H1 (cell line): ENCODE measurements at regions not wholly inside any gene's neighbourhood (a gene's known extent, or its start where the extent isn't known, plus 50 kb on each side); places are given as distances from the start of the nearest gene placed in this dataset.

Experiments
- CTCF ChIA-PET: fragments of 300-600 bp; sonication (Branson Sonifier 250); formaldehyde crosslinking; loops from one replicate; lab custom pipeline; 2021; ENCODE audit not compliant: partially characterized antibody; lab: Charles Lee
- POLR2A ChIA-PET: fragments of 300-600 bp; sonication (Branson Sonifier 250); formaldehyde crosslinking; loops from one replicate; lab custom pipeline; 2021; ENCODE audit warnings: inconsistent platforms; ENCODE audit not compliant: partially characterized antibody; lab: Charles Lee
- DNase-seq, 2 experiments: peaks; one replicate each; pipeline versions ENCODE4 v3.0.0 to v3.0.0-alpha.2; 2010 to 2022; ENCODE audit warnings: low spot score in 2 of 2, low read depth in 1 of 2, mixed read lengths in 1 of 2
- FAIRE-seq: peaks from 2 replicates; lab custom pipeline; 2011; peaks lifted over from hg19 to GRCh38; lab: Jason Lieb, UNC
- H2AFZ ChIP-seq: 2 replicates; pipeline ENCODE4 v1.8.1; 2012; ENCODE audit warnings: low read length, inconsistent platforms
- H2AK5ac ChIP-seq: 2 replicates; pipeline ENCODE4 v1.6.1; 2013; ENCODE audit warnings: low read depth, low read length
- H2BK120ac ChIP-seq: replicated peaks from 2 replicates; pipeline ENCODE3; 2013; ENCODE audit warnings: low read depth, low read length, inconsistent platforms
- H2BK12ac ChIP-seq: 2 replicates; pipeline ENCODE4 v1.6.1; 2013; ENCODE audit warnings: low read depth, low read length
- H2BK15ac ChIP-seq: 2 replicates; pipeline ENCODE4 v1.6.1; 2013; ENCODE audit warnings: low read length
- H2BK20ac ChIP-seq: 2 replicates; pipeline ENCODE4 v1.6.1; 2013; ENCODE audit warnings: low read length
- H2BK5ac ChIP-seq: 2 replicates; pipeline ENCODE4 v1.6.1; 2013; ENCODE audit warnings: low read depth, low read length
- H3K14ac ChIP-seq: 2 replicates; pipeline ENCODE4 v1.6.1; 2013; ENCODE audit warnings: inconsistent platforms; ENCODE audit not compliant: insufficient read length
- H3K18ac ChIP-seq: 2 replicates; pipeline ENCODE4 v1.6.1; 2013; ENCODE audit warnings: low read length; ENCODE audit errors: extremely low read depth
- H3K23ac ChIP-seq: 2 replicates; pipeline ENCODE4 v1.6.1; 2013; ENCODE audit warnings: inconsistent platforms; ENCODE audit not compliant: insufficient read length
- H3K23me2 ChIP-seq: 2 replicates; pipeline ENCODE4 v1.6.1; 2013; ENCODE audit warnings: low read depth, low read length
- H3K27ac ChIP-seq: 2 replicates; pipeline ENCODE4 v1.6.1; 2011; ENCODE audit warnings: low read depth, low read length, inconsistent platforms
- H3K27me3 ChIP-seq, 4 experiments: replicated peaks in 1 of 4; 1 replicate in 1 of 4; 2 replicates in 3 of 4; pipeline versions ENCODE4 v1.6.1 to v1.8.1; 2011 to 2013; ENCODE audit warnings: low read length in 3 of 4, mild to moderate bottlenecking in 3 of 4, inconsistent platforms in 2 of 4, mixed read lengths in 2 of 4, moderate library complexity in 1 of 4; ENCODE audit not compliant: control insufficient read depth in 3 of 4, insufficient read depth in 3 of 4; ENCODE audit errors: extremely low read depth in 1 of 4
- H3K36me3 ChIP-seq, 4 experiments: 2 replicates each; pipeline versions ENCODE4 v1.6.1 to v1.8.1; 2011 to 2013; ENCODE audit warnings: mild to moderate bottlenecking in 4 of 4, low read length in 3 of 4, moderate library complexity in 2 of 4, control low read depth in 1 of 4, inconsistent platforms in 1 of 4; ENCODE audit not compliant: insufficient read depth in 4 of 4, control insufficient read depth in 2 of 4
- H3K4ac ChIP-seq: replicated peaks from 2 replicates; pipeline ENCODE3; 2013; ENCODE audit warnings: low read length, low read depth, mixed read lengths, inconsistent platforms; ENCODE audit not compliant: insufficient read length
- H3K4me1 ChIP-seq, 4 experiments: replicated peaks in 1 of 4; 1 replicate in 1 of 4; 2 replicates in 3 of 4; pipeline versions ENCODE4 v1.6.1 to v1.8.1; 2011 to 2013; ENCODE audit warnings: low read length in 3 of 4, inconsistent platforms in 2 of 4, mixed read lengths in 1 of 4; ENCODE audit not compliant: insufficient read depth in 4 of 4, control insufficient read depth in 3 of 4
- H3K4me2 ChIP-seq, 2 experiments: 2 replicates each; pipeline versions ENCODE4 v1.6.1 to v1.8.1; 2011 to 2013; ENCODE audit warnings: low read depth in 2 of 2, low read length in 2 of 2, control low read depth in 1 of 2, inconsistent platforms in 1 of 2, mild to moderate bottlenecking in 1 of 2; ENCODE audit not compliant: insufficient read depth in 1 of 2
- H3K4me3 ChIP-seq, 4 experiments: fragments of 200-600, 300-600 bp in 1 of 4; sonication (generic), shearing (Covaris generic), sonication (Bioruptor Twin) in 1 of 4; 2 replicates each; pipeline versions ENCODE4 v1.5.1 to v1.8.1; 2011 to 2016; ENCODE audit warnings: low read length in 4 of 4, low read depth in 3 of 4, control low read depth in 2 of 4, inconsistent platforms in 2 of 4, mild to moderate bottlenecking in 2 of 4, mixed read lengths in 1 of 4, moderate library complexity in 1 of 4; ENCODE audit not compliant: insufficient read depth in 2 of 4; ENCODE audit errors: extremely low read depth in 1 of 4
- H3K56ac ChIP-seq: replicated peaks from 2 replicates; pipeline ENCODE3; 2013; ENCODE audit warnings: low read depth, mild to moderate bottlenecking, mixed read lengths, low read length, inconsistent platforms; ENCODE audit not compliant: insufficient read length
- H3K79me1 ChIP-seq: 2 replicates; pipeline ENCODE4 v1.6.1; 2013; ENCODE audit warnings: low read depth, low read length, control low read depth
- H3K79me2 ChIP-seq, 2 experiments: 2 replicates each; pipeline versions ENCODE4 v1.6.1 to v1.8.1; 2012 to 2013; ENCODE audit warnings: low read length in 2 of 2, mild to moderate bottlenecking in 2 of 2, inconsistent platforms in 1 of 2; ENCODE audit not compliant: insufficient read depth in 2 of 2, control insufficient read depth in 1 of 2
- H3K9ac ChIP-seq, 4 experiments: replicated peaks in 1 of 4; 1 replicate in 1 of 4; 2 replicates in 3 of 4; pipeline versions ENCODE4 v1.6.1 to v1.8.1; 2011 to 2013; ENCODE audit warnings: low read depth in 3 of 4, low read length in 3 of 4, control low read depth in 2 of 4, mild to moderate bottlenecking in 2 of 4, moderate library complexity in 2 of 4, inconsistent platforms in 1 of 4; ENCODE audit errors: extremely low read depth in 1 of 4
- H3K9me3 ChIP-seq, 2 experiments: 2 replicates each; pipeline versions ENCODE4 v1.6.1 to v1.8.1; 2012 to 2013; ENCODE audit warnings: mild to moderate bottlenecking in 2 of 2, moderate library complexity in 2 of 2, control low read depth in 1 of 2, inconsistent platforms in 1 of 2, low read depth in 1 of 2, low read length in 1 of 2, mixed read lengths in 1 of 2; ENCODE audit not compliant: insufficient read depth in 2 of 2
- H4K20me1 ChIP-seq, 2 experiments: replicated peaks in 1 of 2; 2 replicates each; pipeline versions ENCODE3 to v1.8.1; 2011 to 2013; ENCODE audit warnings: inconsistent platforms in 2 of 2, low read length in 2 of 2, mild to moderate bottlenecking in 1 of 2; ENCODE audit not compliant: insufficient read depth in 2 of 2, control insufficient read depth in 1 of 2
- H4K5ac ChIP-seq: 2 replicates; pipeline ENCODE4 v1.6.1; 2013; ENCODE audit warnings: low read length, low read depth, mixed read lengths, inconsistent platforms; ENCODE audit not compliant: insufficient read length
- H4K8ac ChIP-seq: 2 replicates; pipeline ENCODE4 v1.8.0; 2013; ENCODE audit warnings: mild to moderate bottlenecking, moderate library complexity, low read length, inconsistent platforms; ENCODE audit not compliant: insufficient read depth; ENCODE audit errors: extremely low read depth
- H4K91ac ChIP-seq: replicated peaks from 2 replicates; pipeline ENCODE3; 2013; ENCODE audit warnings: low read length, mixed read lengths, inconsistent platforms; ENCODE audit not compliant: insufficient read length
- BCL11A ChIP-seq, 2 experiments: IDR thresholded peaks; one replicate each; pipeline ENCODE4 v1.6.1; 2011; ENCODE audit warnings: low read depth in 2 of 2, low read length in 2 of 2, mild to moderate bottlenecking in 2 of 2
- CBX8 ChIP-seq: fragments of 300-800, 300-1000 bp; sonication (generic); IDR thresholded peaks from 2 replicates; pipeline ENCODE4 v1.7.1; 2016; ENCODE audit warnings: low read depth, low read length, borderline replicate concordance
- EZH2 ChIP-seq: fragments of 200-600 bp; sonication (generic); IDR thresholded peaks from 2 replicates; pipeline ENCODE4 v1.7.1; 2012; ENCODE audit warnings: low read depth, mild to moderate bottlenecking, moderate library complexity, low read length, inconsistent platforms; ENCODE audit not compliant: severe bottlenecking
- FOSL1 ChIP-seq: IDR thresholded peaks from 2 replicates; pipeline ENCODE4 v1.6.1; 2011; ENCODE audit warnings: mild to moderate bottlenecking, low read depth, low read length, moderate library complexity; ENCODE audit not compliant: insufficient read depth
- GABPA ChIP-seq: IDR thresholded peaks from 2 replicates; pipeline ENCODE4 v1.6.1; 2011; ENCODE audit warnings: mild to moderate bottlenecking, low read length, moderate library complexity, borderline replicate concordance; ENCODE audit not compliant: insufficient read depth
- HDAC6 ChIP-seq: IDR thresholded peaks from one replicate; pipeline ENCODE4 v1.7.1; 2012; ENCODE audit warnings: low read depth, mild to moderate bottlenecking, inconsistent platforms, low read length, moderate library complexity
- JUND ChIP-seq: IDR thresholded peaks from 2 replicates; pipeline ENCODE4 v1.6.1; 2011; ENCODE audit warnings: mild to moderate bottlenecking, improper control_type of control experiment, low read length
- NRF1 ChIP-seq: IDR thresholded peaks from 2 replicates; pipeline ENCODE4 v1.6.1; 2011; ENCODE audit warnings: mild to moderate bottlenecking, low read depth, low read length, improper control_type of control experiment
- POLR2A ChIP-seq, 2 experiments: IDR thresholded peaks; 1 replicate in 1 of 2; 2 replicates in 1 of 2; pipeline ENCODE4 v1.6.1; 2011; ENCODE audit warnings: low read depth in 2 of 2, low read length in 2 of 2, mild to moderate bottlenecking in 2 of 2; ENCODE audit errors: control extremely low read depth in 1 of 2
- RBBP5 ChIP-seq: IDR thresholded peaks from 2 replicates; pipeline ENCODE4 v1.7.1; 2012; ENCODE audit warnings: low read depth, mild to moderate bottlenecking, inconsistent platforms, low read length, moderate library complexity, borderline replicate concordance
- SIX5 ChIP-seq: IDR thresholded peaks from 2 replicates; pipeline ENCODE4 v1.6.1; 2011; ENCODE audit warnings: mild to moderate bottlenecking, low read depth, low read length
- TAF7 ChIP-seq: optimal IDR thresholded peaks from 2 replicates; pipeline ENCODE3; 2011; ENCODE audit warnings: low read depth, mild to moderate bottlenecking, inconsistent platforms, low read length, moderate library complexity, borderline replicate concordance
- TCF12 ChIP-seq: IDR thresholded peaks from 2 replicates; pipeline ENCODE4 v1.6.1; 2011; ENCODE audit warnings: low read depth, mild to moderate bottlenecking, low read length
- whole genome bisulfite sequencing, 2 experiments: shearing (Covaris generic) in 1 of 2; methylation state at CpG; one replicate each; pipeline versions ENCODE4 v1.1.6 to v1.1.7; 2013 to 2015; ENCODE audit warnings: low lambda C conversion rate in 2 of 2, mixed read lengths in 2 of 2, inconsistent platforms in 1 of 2, low coverage in 1 of 2, missing lambda C conversion rate in 1 of 2; ENCODE audit not compliant: insufficient replicate concordance in 2 of 2, insufficient coverage in 1 of 2, insufficient read length in 1 of 2; ENCODE audit errors: extremely low coverage in 1 of 2, missing lambda C conversion rate in 1 of 2; 5-methylcytosine and 5-hydroxymethylcytosine counted together
- TF ChIP-seq, protein P1 (sequence below): IDR thresholded peaks from 2 replicates; pipeline ENCODE4 v1.6.1; 2011; ENCODE audit warnings: low read depth, mild to moderate bottlenecking, low read length; ENCODE audit not compliant: insufficient read depth

GRCh38 chr15:26197060-26197459 is 333.9 kb upstream of the ATP10A start:
- Histone ChIP-seq H3K23ac (no peak overlapping the region), H4K20me1 (no peaks in the 10 kb centered on the region), H4K8ac (no peak overlapping the region), H3K4me2 (no peak overlapping the region), H2BK12ac (no peak overlapping the region), H2BK20ac (no peak overlapping the region), H2BK15ac (no peak overlapping the region; the same call in 1 of the 2 replicates), H4K5ac (no peak overlapping the region), H2BK120ac (no peak overlapping the region), H3K4me1 (peaks cover 6 to 14% (median 10%) of the 10 kb centered on the region in 4 experiments), H3K56ac (no peak overlapping the region), H4K91ac (no peak overlapping the region), H3K27ac (no peak overlapping the region), H2BK5ac (no peak overlapping the region), H3K23me2 (no peaks in the 10 kb centered on the region), H3K79me1 (no peaks in the 10 kb centered on the region), H3K79me2 (no peaks in the 10 kb centered on the region), H3K4ac (no peak overlapping the region), H3K4me3 (no peak overlapping the region), H2AFZ (no peak overlapping the region)
- CTCF ChIA-PET = interaction anchor here (0.9 kb wide), 1 partner anchor 63 kb away, joined by 3 read pairs; no protein-coding TSS in a partner anchor
- 75% methylated on average over 1 of the region's 1 CpG; no CpG with 5 or more reads in 1 of the 2 experiments for WGBS, 2 experiments
- no peak for TF ChIP-seq NRF1
- TF ChIP-seq JUND = no peak
- TF ChIP-seq RBBP5 = no peak
- no peak for TF ChIP-seq TCF12
- no peak for TF ChIP-seq CBX8
- TF ChIP-seq SIX5 = no peak
- no peak for TF ChIP-seq TAF7
- TF ChIP-seq BCL11A (IDR thresholded peaks at IDR 0.05; ENCODE audit: low read depth in 2 of 2, low read length in 2 of 2) = no peak
- no peak for TF ChIP-seq HDAC6
- no peak for TF ChIP-seq POLR2A (IDR thresholded peaks at IDR 0.05; ENCODE audit: control extremely low read depth in 1 of 2, low read depth in 2 of 2, low read length in 2 of 2)
- TF ChIP-seq GABPA = no peak
- TF ChIP-seq EZH2 = no peak
- TF ChIP-seq FOSL1 = no peak
- TF ChIP-seq, protein P1, sequence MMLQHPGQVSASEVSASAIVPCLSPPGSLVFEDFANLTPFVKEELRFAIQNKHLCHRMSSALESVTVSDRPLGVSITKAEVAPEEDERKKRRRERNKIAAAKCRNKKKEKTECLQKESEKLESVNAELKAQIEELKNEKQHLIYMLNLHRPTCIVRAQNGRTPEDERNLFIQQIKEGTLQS = no peak
- TF ChIP-seq, all 59 proteins: peak for 0
- H3K18ac ChIP-seq = no peak overlapping the region
- no peak overlapping the region for H3K14ac ChIP-seq
- no peaks in the 10 kb centered on the region for H3K9me3 ChIP-seq
- FAIRE-seq (no peak), DNase-seq (no peak)
- H3K27me3 ChIP-seq = peaks cover 0 to 2% (median 0%) of the 10 kb centered on the region in 4 experiments; a peak in 2 of 7 replicates
- H3K36me3 ChIP-seq = no peaks in the 10 kb centered on the region
- no peak overlapping the region for H2AK5ac ChIP-seq
- H3K9ac ChIP-seq = no peak overlapping the region
- POLR2A ChIA-PET = no interaction called here
